K562 (cell line): ENCODE measurements at regions not wholly inside any gene's neighbourhood (a gene's known extent, or its start where the extent isn't known, plus 50 kb on each side); places are given as distances from the start of the nearest gene placed in this dataset.

Experiments
- ARNT ChIP-seq, 2 experiments: fragments of 450-650 bp; IDR thresholded peaks; 2 replicates each; pipeline ENCODE4 v1.6.1; 2016; ENCODE audit warnings: mild to moderate bottlenecking in 1 of 2
- ATF1 ChIP-seq, 2 experiments: fragments of 450-650 bp in 1 of 2; IDR thresholded peaks; 2 replicates each; pipeline ENCODE4 v1.6.1; 2016; ENCODE audit warnings: missing compliant biosample characterization in 1 of 2, missing genetic modification characterization in 1 of 2
- CBX8 ChIP-seq: fragments of 200-600 bp; sonication (generic); IDR thresholded peaks from 2 replicates; pipeline ENCODE4 v1.6.1; 2012; ENCODE audit warnings: borderline replicate concordance, mixed run types, low read depth, mild to moderate bottlenecking, moderate library complexity, mixed read lengths, low read length, control low read depth, inconsistent platforms; ENCODE audit not compliant: poor library complexity, severe bottlenecking; ENCODE audit errors: extremely low read depth
- EP300 ChIP-seq: IDR thresholded peaks from 2 replicates; pipeline ENCODE4 v1.6.1; 2012; ENCODE audit warnings: low read length, improper control_type of control experiment
- ESRRA ChIP-seq: fragments of 450-650 bp; IDR thresholded peaks from 2 replicates; pipeline ENCODE4 v1.6.1; 2014; ENCODE audit warnings: low read depth, mild to moderate bottlenecking, moderate library complexity, borderline replicate concordance
- KLF13 ChIP-seq: fragments of 450-650 bp; IDR thresholded peaks from 2 replicates; pipeline ENCODE4 v1.6.1; 2016; ENCODE audit warnings: missing genetic modification characterization, low read depth, mild to moderate bottlenecking, missing compliant biosample characterization, moderate library complexity, borderline replicate concordance
- POLR2A ChIP-seq: fragments of 450-650 bp; conservative IDR thresholded peaks from 2 replicates; pipeline ENCODE4 v1.6.1; 2016
- RBM14 ChIP-seq: fragments of 200-400 bp; formaldehyde crosslinking; IDR thresholded peaks from 2 replicates; pipeline ENCODE4 v1.6.1; 2018; ENCODE audit warnings: low read depth, mild to moderate bottlenecking, low read length, moderate library complexity, borderline replicate concordance; ENCODE audit not compliant: insufficient read depth
- ZNF740 ChIP-seq, 3 experiments: fragments of 200-800 bp in 1 of 3; sonication (Bioruptor generic) in 1 of 3; sonication (generic) in 1 of 3; formaldehyde crosslinking in 1 of 3; IDR thresholded peaks; 2 replicates each; pipeline versions ENCODE4 v1.6.1 to v1.8.0; 2016 to 2022; ENCODE audit warnings: mild to moderate bottlenecking in 2 of 3, missing compliant biosample characterization in 2 of 3, missing genetic modification characterization in 2 of 3, missing genetic modification reagents in 1 of 3

- TF ChIP-seq POLR2A: no peak
- TF ChIP-seq KLF13: no peak
- no peak for TF ChIP-seq RBM14
- TF ChIP-seq ATF1 (CRISPR knock-in tag; IDR thresholded peaks at IDR 0.05): no peak
- no peak for TF ChIP-seq ATF1 (tag; IDR thresholded peaks at IDR 0.05)
- no peak for TF ChIP-seq EP300
- TF ChIP-seq CBX8: no peak
- no peak for TF ChIP-seq ZNF740 (CRISPR knock-in tag; IDR thresholded peaks at IDR 0.05)
- TF ChIP-seq ZNF740 (tag; IDR thresholded peaks at IDR 0.05): no peak
- no peak for TF ChIP-seq ESRRA
- no peak for TF ChIP-seq ARNT (IDR thresholded peaks at IDR 0.05)
These were observed 69.9 kb downstream of the PTHLH start for GRCh38 chr12:27902651-27903050.
